ENCODE measurements at regions not wholly inside any gene's neighbourhood (a gene's known extent, or its start where the extent isn't known, plus 50 kb on each side); places are given as distances from the start of the nearest gene placed in this dataset.
A peak's percentile ranks its signal among the peaks of the same experiment; 100 is the strongest.

DNA sequence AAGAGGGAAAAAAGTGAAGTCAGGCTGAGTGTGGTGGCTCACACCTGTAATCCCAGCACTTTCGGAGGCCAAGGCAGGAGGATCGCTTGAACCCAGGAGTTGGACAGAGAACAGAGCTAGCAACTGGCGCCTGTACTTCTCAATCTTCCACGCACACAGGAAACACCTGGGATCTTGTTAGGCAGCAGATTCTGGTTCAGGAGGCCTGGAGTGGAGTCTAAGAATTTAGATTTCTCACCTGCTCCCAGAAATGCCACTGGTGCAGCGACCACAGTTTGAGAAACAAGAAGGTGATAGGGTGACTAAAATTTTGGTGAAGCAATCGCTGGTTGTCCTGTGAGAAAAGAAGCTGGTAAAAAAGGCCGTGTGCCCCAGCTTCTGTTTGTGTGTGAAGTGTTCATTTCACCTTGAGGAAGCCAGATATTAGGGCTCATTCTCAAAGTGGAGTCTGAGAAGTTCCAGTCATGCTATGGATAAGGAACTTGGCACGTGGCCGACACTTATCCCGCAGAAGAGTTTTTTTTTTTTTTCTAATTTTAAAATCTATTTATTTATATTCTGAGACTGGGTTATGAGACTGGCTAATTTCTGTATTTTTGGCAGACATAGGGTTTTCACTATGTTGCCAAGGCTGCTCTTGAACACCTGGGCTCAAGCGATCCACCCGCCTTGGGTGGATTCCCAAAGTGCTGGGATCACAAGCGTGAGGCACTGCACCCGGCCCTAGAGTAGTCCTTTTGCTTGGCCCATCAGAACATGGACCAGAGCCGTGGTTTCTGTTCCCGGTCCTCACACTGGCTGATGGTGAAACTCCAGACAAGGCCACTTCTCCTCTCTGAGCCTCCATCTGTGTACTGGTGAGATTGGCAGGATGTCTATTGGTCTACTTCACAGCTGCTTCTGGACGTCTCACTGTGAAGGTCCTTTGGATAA is 324.6 kb upstream of the PROK2 start:
- DNase-seq (ENCODE audit: low spot score) = no peak

DNA sequence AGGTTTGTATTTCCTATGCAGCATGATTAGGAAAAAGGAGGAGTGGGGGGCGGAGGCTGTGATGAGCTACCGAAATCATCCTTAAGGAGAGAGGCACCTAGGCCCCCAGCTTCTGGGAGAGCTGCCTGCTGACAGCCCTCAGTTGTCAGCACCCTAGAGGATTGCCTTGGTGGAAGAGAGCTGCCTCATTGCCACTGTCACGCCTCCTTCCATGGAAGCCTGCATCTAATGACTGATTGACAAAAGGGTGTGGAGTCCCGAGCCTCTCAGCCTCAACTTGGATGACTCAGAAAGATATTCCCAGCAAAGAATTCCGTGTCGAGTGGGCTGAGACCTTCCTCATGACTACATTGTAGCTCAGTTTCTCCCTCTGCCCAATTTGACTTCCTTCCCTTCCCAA is 320.4 kb upstream of the PROK2 start:
- DNase-seq (ENCODE audit: low spot score) = no peak

DNA sequence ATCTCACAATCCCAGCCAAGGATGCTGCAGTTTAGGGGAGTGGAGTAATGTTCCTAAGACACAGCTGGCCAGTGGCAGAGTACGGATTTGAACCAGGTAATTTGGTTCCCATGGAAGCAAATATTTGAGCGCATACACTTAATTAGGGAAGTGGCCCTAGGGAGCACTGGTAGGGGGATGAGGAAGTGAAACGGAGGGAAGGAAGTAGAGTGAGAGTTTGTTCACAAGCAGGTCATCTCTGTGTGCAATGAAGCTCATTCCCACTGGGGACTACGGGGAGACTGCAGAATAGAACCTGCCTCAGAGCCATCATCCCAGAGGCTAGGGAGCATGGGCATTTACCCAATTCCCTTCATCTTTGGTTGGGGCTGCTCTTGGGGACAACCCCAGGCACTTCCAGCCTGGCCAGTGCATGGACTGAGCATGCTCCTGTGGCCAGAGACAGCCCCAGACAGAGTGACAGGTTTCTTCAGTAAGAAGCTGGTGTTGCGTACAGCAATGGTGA is 317.2 kb upstream of the PROK2 start:
- DNase-seq (ENCODE audit: low spot score) = no peak

DNA sequence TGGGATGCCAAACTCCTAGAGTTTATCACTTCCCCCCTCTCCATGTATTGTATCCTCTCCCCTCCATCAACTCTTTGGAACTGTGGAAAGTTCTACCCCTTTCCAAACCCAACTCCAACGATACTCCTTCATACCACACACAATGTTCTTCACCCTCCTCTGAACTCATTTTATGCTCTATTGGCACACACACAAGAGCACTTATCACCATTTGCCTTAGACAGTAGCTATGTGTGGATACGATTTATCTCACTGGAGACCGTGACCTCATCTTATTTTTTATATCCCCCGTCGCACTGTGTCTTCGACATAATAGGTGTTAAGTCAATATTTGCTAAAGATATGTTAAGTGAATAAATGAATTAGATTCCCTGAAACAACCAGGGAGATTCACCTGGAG is 316.5 kb upstream of the PROK2 start:
- no peak for DNase-seq (ENCODE audit: low spot score)

DNA sequence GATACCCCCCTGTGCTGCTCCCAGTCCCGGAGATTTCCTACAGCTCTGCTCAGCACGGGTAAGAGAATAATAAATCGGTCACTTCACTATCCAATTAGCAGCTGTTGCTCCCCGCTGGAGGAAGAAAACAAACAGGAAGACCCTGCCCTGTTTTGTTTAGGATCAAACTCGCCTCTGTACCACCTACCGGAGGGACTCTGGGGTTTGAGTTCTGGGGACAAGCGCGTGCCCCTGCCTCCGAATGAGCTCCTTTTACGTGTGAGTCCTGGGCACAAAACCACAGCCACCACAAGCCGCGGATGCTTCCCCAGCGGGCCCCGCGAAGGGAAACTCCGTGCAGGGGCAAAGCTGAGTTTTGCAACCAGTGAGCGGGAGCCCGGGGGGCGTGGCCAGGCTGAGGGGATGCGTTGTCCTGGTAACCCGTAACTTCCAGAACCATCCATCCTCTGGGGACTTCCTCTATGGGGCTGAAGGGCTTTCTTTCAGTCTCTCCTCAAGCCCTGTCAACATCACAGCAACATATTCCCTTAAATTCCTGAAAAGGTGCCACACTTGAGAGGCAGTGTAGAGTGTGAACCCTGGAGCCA is 315.7 kb upstream of the PROK2 start:
- DNase-seq (ENCODE audit: low spot score) = peak; percentile 33

DNA sequence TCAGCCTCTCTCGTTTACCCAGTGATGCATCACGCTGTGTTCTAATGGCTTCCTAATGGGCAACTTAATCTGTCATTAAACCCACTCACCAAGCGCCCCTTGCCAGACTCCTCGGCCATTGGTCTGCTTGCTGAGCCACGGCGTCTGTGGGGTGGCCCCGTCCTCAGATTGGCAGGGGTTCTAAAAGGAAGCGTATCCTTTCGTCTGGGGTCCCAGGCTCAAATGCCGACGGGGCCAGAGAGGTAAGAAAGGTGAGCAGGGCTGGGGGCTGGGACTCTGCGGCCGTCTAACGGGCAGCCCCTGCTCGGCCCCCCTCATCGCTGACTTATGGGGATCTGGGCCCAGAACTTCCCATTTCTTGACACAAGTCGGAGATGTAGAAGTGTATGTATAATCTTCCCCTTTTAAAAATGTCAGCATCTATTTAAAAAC is 315.1 kb upstream of the PROK2 start:
- no peak for DNase-seq (ENCODE audit: low spot score)

DNA sequence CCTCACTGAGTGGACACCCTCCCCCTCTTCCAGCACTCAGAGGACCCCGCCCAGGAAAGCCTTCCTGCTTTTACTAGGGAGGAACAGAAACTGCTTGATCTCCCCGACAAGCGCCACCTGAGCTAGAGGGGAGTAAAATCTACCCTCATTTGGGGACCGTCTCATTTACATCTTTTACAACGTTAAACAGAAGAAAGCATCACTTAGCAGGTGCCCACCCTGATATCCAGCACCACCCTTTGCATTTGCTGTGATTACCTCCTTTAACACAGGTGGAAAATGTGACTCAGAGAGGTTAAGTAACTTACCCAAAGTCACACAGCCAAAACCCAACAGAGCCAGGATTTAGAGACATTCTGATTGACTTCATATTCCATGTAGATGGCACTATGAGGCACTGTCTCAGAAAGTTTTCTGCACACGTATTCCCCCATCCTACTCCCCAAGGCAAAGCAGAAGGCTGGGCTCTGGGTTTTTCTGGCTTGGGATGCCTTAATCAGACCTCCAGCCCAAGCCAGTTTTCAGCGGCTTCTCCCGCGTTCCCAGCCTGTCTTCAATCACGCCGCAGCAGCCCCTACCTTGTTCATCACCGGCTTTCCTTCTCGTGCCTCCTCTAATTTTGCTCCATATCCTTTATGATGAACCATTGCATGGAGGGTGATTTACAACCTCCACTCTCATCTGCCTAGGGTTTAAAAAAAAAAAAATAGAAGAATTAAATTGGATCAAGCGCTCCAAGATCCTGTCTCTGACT is 314.6 kb upstream of the PROK2 start:
- DNase-seq (ENCODE audit: low spot score) = no peak

DNA sequence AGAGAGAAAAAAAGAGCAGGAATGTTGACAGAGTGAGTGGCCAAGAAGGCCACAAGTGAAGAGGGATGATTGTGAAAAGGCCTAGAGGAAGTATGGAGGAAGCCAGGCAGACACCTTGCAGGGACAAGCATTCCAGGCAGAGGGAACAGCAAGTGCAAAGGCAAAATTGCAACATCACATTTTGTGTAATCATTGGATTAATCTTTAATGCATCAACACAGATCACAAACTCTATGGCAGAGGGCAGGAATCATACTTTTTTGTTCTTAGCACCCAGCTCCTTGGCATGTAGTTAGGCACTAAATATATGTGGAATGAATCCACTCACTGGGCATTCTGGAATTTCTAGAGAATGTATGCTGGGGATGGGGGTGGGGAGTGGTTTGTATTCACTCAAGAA is 312.1 kb upstream of the PROK2 start:
- no peak for DNase-seq (ENCODE audit: low spot score)

DNA sequence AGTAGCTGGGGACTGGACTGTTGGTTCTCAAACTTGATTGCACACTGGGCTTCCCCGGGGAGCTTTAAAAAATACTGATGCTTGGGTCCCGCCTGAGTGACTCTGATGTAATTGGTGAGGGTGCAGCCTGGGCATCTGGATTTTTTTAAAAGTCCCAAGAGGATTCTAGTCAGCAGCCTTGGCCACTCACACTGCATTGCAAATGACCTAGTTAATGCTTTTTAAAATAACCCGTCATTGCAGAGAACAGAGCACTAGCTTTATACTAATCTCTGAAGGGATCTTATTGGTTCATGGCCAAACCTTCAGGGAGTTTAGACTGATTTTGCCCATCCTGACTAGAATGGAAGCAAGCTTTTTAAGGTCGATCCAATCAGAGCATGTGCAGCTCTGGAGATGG is 310.6 kb upstream of the PROK2 start:
- no peak for DNase-seq (ENCODE audit: low spot score)

DNA sequence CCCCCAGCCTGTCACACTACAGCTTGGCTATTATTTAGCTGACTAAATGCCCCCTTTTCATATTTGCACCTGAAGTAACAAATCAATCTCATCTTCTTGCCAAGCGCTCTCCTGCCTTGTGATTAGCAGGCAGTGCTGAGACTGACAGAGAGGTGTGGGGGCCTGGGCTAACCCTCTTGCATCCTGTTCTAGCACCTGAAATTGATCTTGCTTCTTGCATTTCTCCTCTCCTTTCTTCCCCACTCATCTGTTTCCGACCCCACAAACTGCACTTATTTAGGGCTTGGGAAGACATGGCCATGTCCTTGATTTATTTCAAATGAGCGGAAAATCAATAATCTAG is 309.0 kb upstream of the PROK2 start:
- DNase-seq (ENCODE audit: low spot score) = no peak

DNA sequence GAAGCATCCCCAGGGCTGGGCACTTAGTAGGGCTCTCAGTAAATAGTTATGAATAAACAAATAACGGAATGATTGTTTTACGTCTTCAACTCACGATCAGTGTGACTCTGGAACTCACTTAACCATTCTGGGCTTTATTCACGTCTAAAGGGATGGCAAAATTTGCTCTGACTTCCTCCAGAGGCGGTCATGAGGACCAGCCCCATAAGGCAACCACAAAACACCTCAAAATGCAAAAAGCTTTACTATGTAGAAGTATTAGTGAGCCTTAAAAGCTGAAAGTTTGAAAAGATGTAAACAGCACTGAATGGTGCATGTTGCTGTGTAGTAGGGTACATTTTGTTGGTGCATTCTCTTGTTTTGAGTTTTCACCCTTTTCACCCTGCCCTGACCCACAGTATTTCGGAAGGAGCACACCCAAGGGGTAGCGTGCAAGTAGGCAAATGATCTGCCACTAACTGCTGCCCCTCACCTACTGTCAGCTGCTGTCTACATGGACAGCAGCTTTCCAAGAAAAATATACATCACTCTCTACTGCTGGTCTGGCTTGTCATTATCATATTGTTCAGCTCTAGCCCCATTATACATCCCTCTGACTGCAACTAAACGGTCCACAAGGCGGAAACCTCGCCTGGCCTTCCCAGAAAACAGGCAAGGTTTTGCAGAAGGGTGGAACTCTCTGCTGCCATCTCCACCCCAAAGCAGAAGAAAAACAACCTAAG is 308.5 kb upstream of the PROK2 start:
- DNase-seq (ENCODE audit: low spot score) = no peak

DNA sequence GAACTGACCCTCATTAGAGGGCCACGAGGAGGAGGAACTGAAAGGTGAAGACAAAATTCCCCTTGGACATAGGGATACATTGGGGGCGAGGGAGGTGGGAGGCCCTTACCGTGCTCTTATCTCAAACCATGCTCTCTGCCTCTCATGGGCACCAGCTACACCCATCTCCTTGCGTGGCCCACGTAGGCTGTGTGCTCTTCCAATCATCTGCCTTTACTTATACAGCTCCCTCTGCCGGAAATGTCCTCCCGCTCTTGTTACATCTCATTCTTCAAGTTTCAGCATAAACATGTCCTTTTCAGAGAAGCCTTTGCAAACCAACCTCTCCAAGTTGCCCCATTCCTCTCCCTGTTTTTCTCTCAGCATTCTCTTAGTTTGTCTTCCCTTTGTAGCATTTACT is 307.8 kb upstream of the PROK2 start:
- no peak for DNase-seq (ENCODE audit: low spot score)

DNA sequence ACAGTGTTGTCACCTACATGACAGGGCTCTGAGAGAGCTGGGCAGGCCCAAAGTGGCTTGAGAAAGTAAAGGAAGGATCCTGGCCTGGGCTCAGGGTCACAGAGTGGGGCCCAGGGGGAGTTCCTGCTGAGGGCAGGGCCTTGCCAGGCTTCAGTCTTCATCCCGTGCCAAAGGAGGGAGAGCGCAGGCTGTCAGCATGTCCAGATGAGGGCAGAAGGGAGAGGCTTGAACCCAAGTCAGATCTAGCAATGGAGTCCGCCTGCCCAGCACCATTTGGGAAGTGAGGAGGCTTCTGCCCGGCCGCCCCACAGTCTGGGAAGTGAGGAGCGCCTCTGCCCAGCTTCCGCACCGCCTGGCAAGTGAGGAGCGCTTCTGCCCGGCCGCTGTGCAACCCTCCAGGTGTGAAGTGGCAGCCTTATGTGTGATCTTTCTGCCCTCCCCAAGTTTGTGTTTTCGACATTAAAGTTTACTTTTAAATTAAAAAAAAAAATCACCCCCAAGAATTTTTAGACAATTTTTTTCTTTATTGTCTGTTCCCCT is 303.6 kb upstream of the PROK2 start:
- no peak for DNase-seq (ENCODE audit: low spot score)

DNA sequence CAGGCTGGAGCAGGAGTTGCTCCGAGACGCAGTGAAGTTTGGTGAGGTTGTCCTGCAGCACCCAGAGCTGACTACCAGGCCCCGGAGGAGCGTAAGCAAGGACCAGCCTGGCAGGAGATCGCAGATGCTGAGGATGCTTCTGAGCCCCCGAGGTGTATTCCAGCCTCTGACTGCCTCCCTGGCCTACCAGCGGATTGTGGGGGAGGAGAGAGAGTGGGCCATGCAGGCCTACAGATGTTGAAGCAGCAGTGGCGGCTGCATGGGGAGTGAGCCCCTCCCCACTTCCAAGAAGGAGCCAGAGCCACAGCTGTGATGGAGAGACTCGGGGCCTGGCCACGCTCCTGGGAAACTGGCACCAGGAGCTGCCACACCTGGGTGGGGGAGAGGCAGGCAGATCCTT is 302.5 kb upstream of the PROK2 start:
- DNase-seq (ENCODE audit: low spot score) = no peak

DNA sequence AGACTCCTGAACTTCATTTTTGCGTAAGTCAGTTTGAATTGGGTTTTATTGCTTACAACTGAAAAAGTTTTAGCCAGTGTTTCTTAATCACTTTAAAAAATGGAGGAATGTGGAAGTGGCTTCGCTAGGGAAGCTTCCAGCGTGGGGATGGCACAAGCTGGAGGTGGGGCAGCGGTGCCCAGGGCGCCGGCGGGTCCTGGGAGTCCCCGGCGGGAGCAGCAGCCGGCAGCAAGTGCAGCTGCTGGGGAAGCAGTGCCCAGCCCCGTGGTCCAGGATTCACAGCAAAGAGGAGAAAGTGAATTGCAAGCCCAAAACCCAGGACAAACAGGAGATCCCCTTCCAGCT is 301.8 kb upstream of the PROK2 start:
- no peak for DNase-seq (ENCODE audit: low spot score)

DNA sequence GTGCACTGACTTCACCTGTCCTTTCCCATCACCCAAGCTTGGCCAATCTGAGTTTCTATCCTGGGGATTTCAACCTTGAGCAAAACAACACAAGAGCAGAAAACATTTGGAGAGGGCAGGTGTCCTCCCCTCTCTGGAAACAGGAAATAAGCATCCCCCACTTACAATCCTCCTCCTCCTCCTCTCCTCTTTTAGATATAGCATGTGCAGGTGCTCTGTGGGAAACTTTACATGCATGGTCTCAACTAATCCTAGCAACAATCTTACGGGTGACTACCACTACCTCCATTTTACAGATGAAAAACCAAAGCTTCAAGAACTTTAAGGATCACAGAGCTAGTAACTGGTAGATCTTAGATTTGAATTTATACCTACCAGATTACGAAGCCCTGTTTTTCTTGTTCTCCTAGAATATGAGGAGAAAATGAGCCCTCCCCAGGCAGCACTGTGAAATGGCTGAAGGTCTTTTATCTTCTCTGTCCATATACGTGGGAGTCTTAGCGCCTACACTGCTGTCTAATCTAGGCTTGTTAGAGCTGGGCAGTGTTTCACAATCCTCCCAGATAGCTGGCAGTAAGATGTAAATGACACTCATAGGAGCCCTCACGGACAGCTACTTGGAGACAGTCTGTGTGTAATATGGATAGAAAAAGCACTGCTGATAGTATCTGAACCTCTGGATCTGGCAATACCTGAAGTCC is 301.2 kb upstream of the PROK2 start:
- DNase-seq (ENCODE audit: low spot score) = no peak

DNA sequence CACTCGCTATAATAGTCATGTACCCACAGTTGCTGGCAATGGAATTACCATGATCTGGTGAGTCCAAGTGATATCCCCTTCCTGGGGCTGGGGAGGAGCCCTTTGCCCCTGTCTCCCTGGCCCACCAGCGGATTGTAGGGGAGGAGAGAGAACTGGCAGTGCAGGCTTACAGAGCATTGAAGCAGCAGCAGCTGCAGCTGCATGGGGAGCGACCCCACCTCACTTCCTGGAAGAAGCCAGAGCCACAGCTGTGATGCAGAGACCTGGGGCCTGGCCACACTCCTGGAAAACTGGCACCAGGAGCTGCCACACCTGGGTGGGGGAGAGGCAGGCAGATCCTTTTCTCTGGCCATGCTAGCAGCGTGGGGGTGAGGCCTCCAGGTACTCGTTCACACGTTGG is 300.1 kb upstream of the PROK2 start:
- DNase-seq (ENCODE audit: low spot score) = no peak

DNA sequence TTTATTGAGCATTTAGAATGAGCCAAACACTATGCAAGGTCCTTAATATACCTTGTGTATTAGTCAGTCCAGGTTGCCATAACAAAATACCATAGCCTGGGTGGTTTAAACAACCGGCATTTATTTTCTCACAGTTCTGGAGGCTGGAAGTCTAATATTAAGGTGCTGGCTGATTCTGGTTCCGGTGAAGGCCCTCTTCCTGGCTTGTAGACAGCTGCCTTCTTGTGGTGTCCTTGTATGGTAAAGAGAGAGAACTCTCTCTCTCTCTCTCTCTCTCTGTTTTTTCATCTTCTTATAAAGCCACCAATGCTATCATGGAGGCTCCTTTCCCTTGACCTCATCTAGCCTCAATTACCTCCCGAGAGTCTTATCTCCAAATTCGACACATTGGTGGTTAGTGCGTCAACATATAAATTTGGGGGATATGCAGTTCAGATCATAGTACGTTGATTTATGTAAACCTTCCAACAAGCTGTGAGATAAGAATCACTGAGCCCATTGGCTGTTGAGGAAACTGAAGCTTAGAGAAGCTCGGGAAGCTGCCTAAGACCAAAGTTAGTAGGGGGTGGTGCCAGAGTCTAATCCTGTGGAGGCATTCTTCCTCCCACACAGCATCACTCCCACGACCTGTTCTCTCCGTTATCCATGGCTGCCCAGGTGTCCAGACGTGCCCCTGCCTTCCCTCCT is 298.0 kb upstream of the PROK2 start:
- DNase-seq (ENCODE audit: low spot score) = no peak

DNA sequence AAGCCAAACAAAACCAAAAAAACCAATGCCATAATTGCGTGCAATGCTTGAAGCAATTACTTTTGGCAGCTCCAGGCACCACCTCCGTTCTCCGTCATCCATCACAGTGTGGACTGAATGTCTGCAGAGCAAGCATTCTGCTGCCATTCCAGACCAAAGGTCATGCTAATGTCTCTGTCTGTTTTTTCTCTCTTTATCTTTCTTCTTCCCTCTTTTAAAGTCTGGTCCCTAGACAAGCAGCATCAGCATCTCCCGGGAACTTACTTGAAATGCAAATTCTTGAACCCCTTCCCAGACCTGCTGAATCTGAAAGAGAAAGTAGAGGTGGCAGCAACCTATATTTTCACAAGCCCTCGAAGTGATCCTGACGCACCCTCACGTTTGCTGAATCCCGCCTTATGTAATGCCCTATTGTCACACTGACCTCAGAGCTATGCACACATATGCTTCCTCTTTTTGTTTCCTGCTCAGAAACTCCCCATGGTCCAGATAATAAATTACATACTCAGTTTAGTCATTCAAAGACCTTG is 297.3 kb upstream of the PROK2 start:
- DNase-seq (ENCODE audit: low spot score) = no peak

DNA sequence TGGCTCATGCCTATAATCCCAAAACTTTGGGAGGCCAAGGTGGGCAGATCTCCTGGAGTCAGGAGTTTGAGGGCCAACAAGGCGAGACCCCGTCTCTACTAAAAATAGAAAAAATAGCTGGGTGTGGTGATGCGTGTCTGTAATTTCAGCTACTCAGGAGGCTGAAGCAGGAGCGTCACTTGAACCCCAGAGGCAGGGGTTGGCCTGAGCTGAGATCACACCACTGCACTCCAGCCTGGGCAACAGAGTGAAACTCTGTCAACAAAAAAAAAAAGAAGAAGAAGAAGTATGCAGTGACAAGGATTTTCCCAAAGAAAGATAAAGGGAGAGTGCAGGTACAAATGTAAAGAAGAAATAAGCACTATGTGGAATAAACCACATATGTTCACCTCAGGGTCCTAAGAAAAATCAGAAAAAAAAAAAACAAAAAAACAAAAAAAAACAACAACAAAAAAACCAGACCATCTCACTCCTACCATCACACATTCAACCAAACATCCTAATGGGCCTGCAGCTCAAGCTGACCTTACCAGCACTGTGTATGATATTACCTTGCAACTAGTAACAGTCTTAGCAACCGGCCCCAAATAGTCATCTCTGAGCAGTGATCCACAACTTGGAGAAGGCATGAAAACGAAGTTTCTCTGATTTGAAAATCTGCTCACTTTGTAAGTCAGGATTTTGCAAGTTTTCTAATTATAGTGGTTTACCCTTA is 296.7 kb upstream of the PROK2 start:
- no peak for DNase-seq (ENCODE audit: low spot score)
